Astrocyte (in vitro differentiated cells and primary cell): ENCODE measurements at regions not wholly inside any gene's neighbourhood (a gene's known extent, or its start where the extent isn't known, plus 50 kb on each side); places are given as distances from the start of the nearest gene placed in this dataset.

Experiments used
- EZH2 ChIP-seq: IDR thresholded peaks from 2 replicates; pipeline ENCODE4 v1.6.1; 2012; ENCODE audit warnings: mild to moderate bottlenecking, low read length, inconsistent platforms; ENCODE audit not compliant: insufficient read depth
- TF ChIP-seq, protein P1 (sequence below): IDR thresholded peaks from 2 replicates; pipeline ENCODE4 v1.5.1; 2011; ENCODE audit warnings: low read depth, mild to moderate bottlenecking, inconsistent platforms, low read length, moderate library complexity; ENCODE audit not compliant: insufficient read depth

DNA sequence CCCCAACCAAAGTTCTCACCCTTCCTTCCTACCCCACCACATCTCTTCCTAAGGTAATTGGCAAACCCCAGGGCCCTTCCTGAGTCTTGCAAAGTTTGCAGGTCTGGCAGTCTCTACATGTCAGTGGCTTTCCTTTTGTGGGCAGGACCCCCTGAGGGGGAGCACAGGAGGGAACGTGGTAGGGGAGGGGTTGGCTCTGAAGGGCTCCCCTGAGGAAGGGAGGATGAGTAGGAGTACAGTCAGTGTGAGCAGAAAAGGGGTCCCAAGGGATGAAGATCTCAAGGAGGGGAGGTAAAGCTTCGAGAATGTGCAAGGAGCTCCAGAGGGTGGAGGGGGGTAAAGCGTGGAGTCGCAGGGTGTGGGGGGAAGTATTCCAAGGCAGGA, 206.9 kb downstream of the RAB11FIP4 start:
- TF ChIP-seq EZH2: no peak
- TF ChIP-seq, protein P1, sequence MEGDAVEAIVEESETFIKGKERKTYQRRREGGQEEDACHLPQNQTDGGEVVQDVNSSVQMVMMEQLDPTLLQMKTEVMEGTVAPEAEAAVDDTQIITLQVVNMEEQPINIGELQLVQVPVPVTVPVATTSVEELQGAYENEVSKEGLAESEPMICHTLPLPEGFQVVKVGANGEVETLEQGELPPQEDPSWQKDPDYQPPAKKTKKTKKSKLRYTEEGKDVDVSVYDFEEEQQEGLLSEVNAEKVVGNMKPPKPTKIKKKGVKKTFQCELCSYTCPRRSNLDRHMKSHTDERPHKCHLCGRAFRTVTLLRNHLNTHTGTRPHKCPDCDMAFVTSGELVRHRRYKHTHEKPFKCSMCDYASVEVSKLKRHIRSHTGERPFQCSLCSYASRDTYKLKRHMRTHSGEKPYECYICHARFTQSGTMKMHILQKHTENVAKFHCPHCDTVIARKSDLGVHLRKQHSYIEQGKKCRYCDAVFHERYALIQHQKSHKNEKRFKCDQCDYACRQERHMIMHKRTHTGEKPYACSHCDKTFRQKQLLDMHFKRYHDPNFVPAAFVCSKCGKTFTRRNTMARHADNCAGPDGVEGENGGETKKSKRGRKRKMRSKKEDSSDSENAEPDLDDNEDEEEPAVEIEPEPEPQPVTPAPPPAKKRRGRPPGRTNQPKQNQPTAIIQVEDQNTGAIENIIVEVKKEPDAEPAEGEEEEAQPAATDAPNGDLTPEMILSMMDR: no peak
